ENCODE measurements at regions not wholly inside any gene's neighbourhood (a gene's known extent, or its start where the extent isn't known, plus 50 kb on each side); places are given as distances from the start of the nearest gene placed in this dataset.

DNA sequence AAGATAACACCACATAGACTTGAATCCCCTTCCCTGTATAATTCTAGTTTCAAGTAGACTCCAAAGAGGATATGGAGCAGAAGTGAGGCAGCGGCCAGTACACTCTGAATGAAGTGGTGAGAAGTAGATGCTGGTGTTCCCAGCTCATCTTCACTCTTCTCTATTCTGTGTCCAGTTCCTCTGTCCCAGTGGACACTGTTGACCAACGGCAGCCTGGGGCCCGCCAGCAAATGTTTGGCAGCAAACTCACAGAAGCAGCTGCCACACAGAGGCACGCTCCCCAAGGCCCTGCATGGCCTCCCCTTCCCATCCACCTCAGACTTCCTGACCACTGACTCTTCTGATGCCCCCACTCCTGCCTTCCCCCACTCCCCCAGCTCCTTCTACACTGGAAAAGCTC lies 358.9 kb upstream of the ID4 start (continued):
- TF ChIP-seq CTCF (IDR thresholded peaks at IDR 0.05 in 2 of 3, conservative IDR thresholded peaks at IDR 0.05 in 1 of 3; ENCODE audit: borderline replicate concordance in 1 of 3, insufficient read depth in 1 of 3, low read depth in 2 of 3, low read length in 2 of 3) = no peak
- no peak for TF ChIP-seq CBX3 (IDR thresholded peaks at IDR 0.05; ENCODE audit: low read depth)
- no peak for TF ChIP-seq EZH2 (IDR thresholded peaks at IDR 0.05)
- TF ChIP-seq, protein P1, sequence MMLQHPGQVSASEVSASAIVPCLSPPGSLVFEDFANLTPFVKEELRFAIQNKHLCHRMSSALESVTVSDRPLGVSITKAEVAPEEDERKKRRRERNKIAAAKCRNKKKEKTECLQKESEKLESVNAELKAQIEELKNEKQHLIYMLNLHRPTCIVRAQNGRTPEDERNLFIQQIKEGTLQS (IDR thresholded peaks at IDR 0.05) = no peak
- TF ChIP-seq, protein P2, sequence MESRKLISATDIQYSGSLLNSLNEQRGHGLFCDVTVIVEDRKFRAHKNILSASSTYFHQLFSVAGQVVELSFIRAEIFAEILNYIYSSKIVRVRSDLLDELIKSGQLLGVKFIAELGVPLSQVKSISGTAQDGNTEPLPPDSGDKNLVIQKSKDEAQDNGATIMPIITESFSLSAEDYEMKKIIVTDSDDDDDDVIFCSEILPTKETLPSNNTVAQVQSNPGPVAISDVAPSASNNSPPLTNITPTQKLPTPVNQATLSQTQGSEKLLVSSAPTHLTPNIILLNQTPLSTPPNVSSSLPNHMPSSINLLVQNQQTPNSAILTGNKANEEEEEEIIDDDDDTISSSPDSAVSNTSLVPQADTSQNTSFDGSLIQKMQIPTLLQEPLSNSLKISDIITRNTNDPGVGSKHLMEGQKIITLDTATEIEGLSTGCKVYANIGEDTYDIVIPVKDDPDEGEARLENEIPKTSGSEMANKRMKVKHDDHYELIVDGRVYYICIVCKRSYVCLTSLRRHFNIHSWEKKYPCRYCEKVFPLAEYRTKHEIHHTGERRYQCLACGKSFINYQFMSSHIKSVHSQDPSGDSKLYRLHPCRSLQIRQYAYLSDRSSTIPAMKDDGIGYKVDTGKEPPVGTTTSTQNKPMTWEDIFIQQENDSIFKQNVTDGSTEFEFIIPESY (IDR thresholded peaks at IDR 0.05; ENCODE audit: extremely low read depth, insufficient replicate concordance, low read length) = no peak
- TF ChIP-seq EGR1 (IDR thresholded peaks at IDR 0.05; ENCODE audit: low read depth) = no peak
- TF ChIP-seq SIN3A (IDR thresholded peaks at IDR 0.05; ENCODE audit: low read depth) = no peak
- TF ChIP-seq CEBPB (IDR thresholded peaks at IDR 0.05; ENCODE audit: low read depth) = no peak
- no peak for TF ChIP-seq EZH2phosphoT487 (IDR thresholded peaks at IDR 0.05; ENCODE audit: borderline replicate concordance)
- no peak for TF ChIP-seq SRF (IDR thresholded peaks at IDR 0.05; ENCODE audit: low read depth)
- TF ChIP-seq TCF7L2 (IDR thresholded peaks at IDR 0.05; ENCODE audit: borderline replicate concordance, extremely low read depth, insufficient read depth, insufficient read length) = no peak

DNA sequence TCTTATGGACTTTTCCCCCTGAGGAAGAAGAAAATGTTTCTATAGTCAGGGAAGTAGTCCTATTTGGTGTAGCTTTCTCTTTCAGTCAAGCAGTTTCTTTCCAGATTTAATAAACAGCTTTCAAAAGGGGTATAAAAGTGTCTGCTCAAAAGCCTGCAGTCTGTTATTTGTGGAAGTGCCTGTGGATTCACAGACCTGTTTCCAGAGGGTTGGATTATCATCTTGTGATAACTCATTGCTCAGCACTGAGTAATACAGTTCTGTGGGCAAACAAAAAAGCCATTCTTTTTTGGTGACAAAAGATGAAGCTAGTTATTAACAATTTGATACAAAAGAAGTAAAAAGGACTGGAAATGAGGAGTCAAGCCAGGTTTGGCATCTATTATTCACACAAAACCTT lies 358.2 kb upstream of the ID4 start:
- Histone ChIP-seq H3K9ac (ENCODE audit: low read length) (no peak overlapping the region), H3K9me2 (ENCODE audit: insufficient read depth) (no peaks in the 10 kb centered on the region), H3K27me3 (ENCODE audit: insufficient read depth, low read length) (no peaks in the 10 kb centered on the region), H3K79me2 (ENCODE audit: insufficient read depth, low read length) (no peaks in the 10 kb centered on the region), H3K27ac (ENCODE audit: low read depth, low read length) (no peak overlapping the region), H3K9me3 (ENCODE audit: control insufficient read depth in 1 of 2, insufficient read depth in 1 of 2, low read depth in 1 of 2, low read length in 2 of 2) (no peaks in the 10 kb centered on the region), H4K20me1 (ENCODE audit: insufficient read depth) (no peaks in the 10 kb centered on the region), H2AFZ (ENCODE audit: low read depth, low read length, poor library complexity, severe bottlenecking) (no peak overlapping the region), H3K4me2 (ENCODE audit: low read length) (no peak overlapping the region), H3K4me1 (ENCODE audit: control insufficient read depth in 1 of 2, insufficient read depth in 2 of 2, low read length in 2 of 2) (peaks cover 0 to 9% of the 10 kb centered on the region in 2 experiments; a peak in 1 of 4 replicates), H3K36me3 (ENCODE audit: control insufficient read depth in 1 of 2, insufficient read depth in 2 of 2, low read length in 2 of 2) (no peaks in the 10 kb centered on the region), H3K4me3 (replicated peaks in 1 of 2; ENCODE audit: low read depth in 1 of 2, low read length in 2 of 2) (no peak overlapping the region)
- ATAC-seq (no peak), DNase-seq (ENCODE audit: low read depth, low spot score) (no peak)
- CTCF ChIA-PET = no interaction called here
- RAD21 ChIA-PET (ENCODE audit: low non-redundant PET in 1 of 2, low total read pairs in 2 of 2, uncharacterized antibody in 2 of 2, unreplicated experiment in 2 of 2) = no interaction called here
- POLR2A ChIA-PET = no interaction called here
- no TSS peak for BruUV-seq (replicated peaks)
- TF ChIP-seq REST (IDR thresholded peaks at IDR 0.05; ENCODE audit: low read depth) = no peak
- peak; percentile 22; the same call in 1 of the 2 replicates for TF ChIP-seq FOSL1 (IDR thresholded peaks at IDR 0.05; ENCODE audit: low read depth)
- intact Hi-C loops (cut with micrococcal nuclease) = loop anchor here (10.0 kb wide), 1 partner anchor 576 kb away; no protein-coding TSS in a partner anchor
